GM19035 (cell line): ENCODE measurements at regions not wholly inside any gene's neighbourhood (a gene's known extent, or its start where the extent isn't known, plus 50 kb on each side); places are given as distances from the start of the nearest gene placed in this dataset.
A peak's percentile ranks its signal among the peaks of the same experiment; 100 is the strongest.

Experiments used
- ATAC-seq: cut with Tn5 transposase; IDR thresholded peaks from one replicate; pipeline ENCODE4 v1.9.1; 2021; ENCODE audit not compliant: unreplicated experiment

- no peak for ATAC-seq
Measured at GRCh38 chr4:110289601-110290100, 91.2 kb upstream of the ELOVL6 start.

DNA sequence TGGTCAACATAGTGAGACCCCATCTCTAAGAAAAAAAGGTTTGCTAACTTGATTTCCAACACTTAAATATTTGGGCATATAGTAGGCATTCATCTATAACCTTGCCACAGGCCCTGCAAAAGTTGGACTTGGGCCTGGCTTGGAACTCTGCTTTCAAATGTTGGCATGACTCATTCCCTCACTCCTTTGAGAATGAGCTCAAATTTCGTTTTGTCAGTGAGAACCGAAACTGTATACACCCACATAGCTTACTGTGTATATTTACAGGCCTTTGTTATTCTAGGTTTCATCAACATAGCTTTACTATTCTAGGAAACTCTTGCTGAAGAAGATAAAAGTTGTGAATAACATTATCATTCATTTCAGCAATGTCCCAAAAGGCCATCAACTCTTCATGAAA, 88.7 kb upstream of the ELOVL6 start:
- ATAC-seq: peak; percentile 100

DNA sequence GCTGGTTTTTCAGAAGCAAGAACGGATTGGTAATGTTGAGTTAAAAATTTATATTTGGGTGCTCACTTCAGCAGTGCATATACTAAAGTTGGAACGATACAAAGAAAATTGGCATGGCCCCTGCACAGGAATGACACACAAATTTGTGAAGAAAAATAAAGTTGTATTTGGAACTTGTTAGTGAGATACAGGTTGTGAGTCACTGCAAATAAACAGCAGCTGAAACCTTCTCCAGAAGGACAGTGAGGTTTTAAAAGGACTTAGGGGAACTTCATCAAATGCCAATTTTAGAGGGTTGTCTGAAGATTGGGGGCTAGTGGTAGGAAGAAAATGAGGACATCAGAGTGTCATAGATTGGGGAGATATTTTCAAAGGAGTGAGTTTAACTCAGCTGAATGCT, 79.7 kb upstream of the ELOVL6 start:
- no peak for ATAC-seq

- no peak for ATAC-seq
Measured at GRCh38 chr4:110275871-110276270, 77.5 kb upstream of the ELOVL6 start.

GRCh38 chr4:110271986-110272385, 73.6 kb upstream of the ELOVL6 start:
- no peak for ATAC-seq

- no peak for ATAC-seq
Measured at GRCh38 chr4:110270492-110271197, 72.2 kb upstream of the ELOVL6 start.

GRCh38 chr4:110268790-110269189, 70.4 kb upstream of the ELOVL6 start:
- peak; percentile 7 for ATAC-seq

GRCh38 chr4:110268352-110268751, 69.9 kb upstream of the ELOVL6 start:
- ATAC-seq: peak; percentile 84

DNA sequence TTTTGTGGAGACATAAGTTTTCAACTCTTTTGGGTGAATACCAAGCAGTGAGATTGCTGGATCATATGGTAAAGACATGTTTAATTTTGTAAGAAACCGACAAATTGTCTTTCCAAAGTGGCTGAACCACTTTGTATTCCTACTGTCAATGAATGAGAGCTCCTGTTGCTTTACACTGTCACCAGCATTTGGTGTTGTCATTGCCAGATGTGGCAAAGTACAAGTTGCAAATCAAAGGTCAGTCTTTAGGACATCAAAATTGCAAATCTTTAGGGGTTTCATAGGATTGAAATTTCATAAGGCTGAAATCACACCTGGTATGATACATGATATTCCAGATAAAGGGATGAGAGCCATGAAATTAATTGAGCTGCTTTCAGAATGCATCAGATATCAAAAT, 67.7 kb upstream of the ELOVL6 start:
- no peak for ATAC-seq

GRCh38 chr4:110265001-110265400, 66.6 kb upstream of the ELOVL6 start:
- no peak for ATAC-seq

GRCh38 chr4:110260299-110260698, 61.9 kb upstream of the ELOVL6 start:
- no peak for ATAC-seq

GRCh38 chr4:110250023-110250387, 51.6 kb upstream of the ELOVL6 start:
- no peak for ATAC-seq

DNA sequence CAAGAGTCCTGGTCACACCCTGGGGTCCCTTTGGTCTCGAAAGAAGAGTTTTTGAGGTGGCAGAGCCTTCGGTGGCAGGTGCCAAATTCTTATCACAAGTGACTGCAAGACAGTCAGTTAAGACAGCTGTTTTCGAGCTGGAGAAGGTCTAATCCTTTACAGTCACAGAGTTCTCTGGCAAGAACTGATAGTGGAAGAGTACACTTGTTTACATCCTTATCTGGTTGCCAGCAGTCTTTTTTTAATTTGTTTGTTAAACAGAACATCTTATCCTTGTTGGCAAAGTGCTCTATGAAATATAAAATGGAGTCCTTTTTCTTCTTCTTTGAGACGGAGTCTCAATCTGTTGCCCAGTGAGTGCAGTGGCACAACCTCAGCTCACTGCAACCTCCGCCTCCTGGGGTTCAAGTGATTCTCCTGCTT, 50.4 kb upstream of the ELOVL6 start:
- no peak for ATAC-seq
